HG03558 (cell line): ENCODE measurements at regions not wholly inside any gene's neighbourhood (a gene's known extent, or its start where the extent isn't known, plus 50 kb on each side); places are given as distances from the start of the nearest gene placed in this dataset.
"Not testable (repeated sequence)": the region's sequence is repeated elsewhere in the genome, so short reads cannot be mapped to it uniquely, and the experiment has no call there.

Experiments
- ATAC-seq: cut with Tn5 transposase; IDR thresholded peaks from one replicate; pipeline ENCODE4 v1.9.1; 2021; ENCODE audit warnings: moderate number of reproducible peaks; ENCODE audit not compliant: unreplicated experiment; ENCODE audit errors: extremely low read depth

GRCh38 chr2:88857274-88857741 lies 165.8 kb downstream of the RPIA start:
- ATAC-seq = no peak

- ATAC-seq = no peak
Observed at GRCh38 chr2:88857951-88858411, 166.5 kb downstream of the RPIA start.

- no peak for ATAC-seq
Observed at GRCh38 chr2:88859461-88859860, 168.0 kb downstream of the RPIA start.

- ATAC-seq = no peak
Observed at GRCh38 chr2:88860421-88861075, 169.1 kb downstream of the RPIA start.

GRCh38 chr2:88865801-88866371 lies 174.4 kb downstream of the RPIA start:
- ATAC-seq = no peak

GRCh38 chr2:88866756-88867155 lies 175.3 kb downstream of the RPIA start:
- ATAC-seq = no peak

- no peak for ATAC-seq
Observed at GRCh38 chr2:88868861-88869260, 177.4 kb downstream of the RPIA start.

GRCh38 chr2:88870267-88870839 lies 178.9 kb downstream of the RPIA start:
- no peak for ATAC-seq

GRCh38 chr2:88871336-88871735 lies 179.9 kb downstream of the RPIA start:
- ATAC-seq = no peak

GRCh38 chr2:88873620-88874019 lies 182.1 kb downstream of the RPIA start:
- ATAC-seq = no peak

- no peak for ATAC-seq
Observed at GRCh38 chr2:88874063-88874657, 182.7 kb downstream of the RPIA start.

GRCh38 chr2:88875736-88876135 lies 184.3 kb downstream of the RPIA start:
- no peak for ATAC-seq

GRCh38 chr2:88880441-88880953 lies 189.0 kb downstream of the RPIA start:
- ATAC-seq = no peak

GRCh38 chr2:88885275-88885674 lies 193.8 kb downstream of the RPIA start:
- ATAC-seq = peak; percentile 61

- ATAC-seq = no peak
Observed at GRCh38 chr2:88885679-88886416, 194.4 kb downstream of the RPIA start.

- ATAC-seq = not testable (repeated sequence)
Observed at GRCh38 chr2:88887466-88887865, 196.0 kb downstream of the RPIA start.

GRCh38 chr2:88892207-88892606 lies 200.7 kb downstream of the RPIA start:
- no peak for ATAC-seq

GRCh38 chr2:88892788-88893187 lies 201.3 kb downstream of the RPIA start:
- ATAC-seq = no peak

- no peak for ATAC-seq
Observed at GRCh38 chr2:88896971-88897370, 205.5 kb downstream of the RPIA start.

GRCh38 chr2:88897715-88898114 lies 206.2 kb downstream of the RPIA start:
- no peak for ATAC-seq
